ENCODE measurements at regions not wholly inside any gene's neighbourhood (a gene's known extent, or its start where the extent isn't known, plus 50 kb on each side); places are given as distances from the start of the nearest gene placed in this dataset.
A peak's percentile ranks its signal among the peaks of the same experiment; 100 is the strongest.

DNA sequence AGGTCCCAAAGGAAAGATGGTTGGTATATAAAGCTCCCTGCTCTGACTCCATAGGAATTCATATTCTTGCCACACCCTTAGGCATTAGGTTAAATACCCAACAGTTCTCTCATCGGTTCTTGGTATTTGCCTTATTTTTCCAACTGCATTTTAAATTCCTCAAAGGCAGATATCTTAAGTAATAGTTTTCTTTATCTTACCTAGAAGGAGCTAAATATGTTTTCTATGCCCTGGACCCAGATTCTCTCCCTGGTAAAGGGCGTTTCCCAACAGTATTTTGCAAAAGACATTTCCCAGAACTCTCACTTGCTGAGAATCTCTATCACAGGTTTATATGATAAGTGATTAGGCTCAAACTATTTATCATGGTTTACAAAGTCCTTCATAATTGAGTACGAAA lies 158.6 kb upstream of the BDNF start:
- H3K36me3 ChIP-seq (ENCODE audit: control insufficient read depth, insufficient read depth, low read length): no peaks in the 10 kb centered on the region
- H3K9me3 ChIP-seq (ENCODE audit: control insufficient read depth, insufficient read depth, low read depth, low read length): no peaks in the 10 kb centered on the region
- H3K27me3 ChIP-seq (ENCODE audit: control insufficient read depth, insufficient read depth, low read length): no peaks in the 10 kb centered on the region
- no peak overlapping the region for H3K4me3 ChIP-seq (ENCODE audit: low read depth, low read length)
- H3K27ac ChIP-seq (ENCODE audit: low read depth, low read length): no peak overlapping the region
- H3K9ac ChIP-seq (ENCODE audit: low read length): no peak overlapping the region
- peaks cover 2% of the 10 kb centered on the region; the same call in 1 of the 2 replicates for H3K4me1 ChIP-seq (ENCODE audit: control insufficient read depth, insufficient read depth, low read length)

GRCh38 chr11:27857588-27857987 lies 157.3 kb upstream of the BDNF start:
- H3K4me1 ChIP-seq (ENCODE audit: control insufficient read depth, insufficient read depth, low read length): no peaks in the 10 kb centered on the region
- no peaks in the 10 kb centered on the region for H3K27me3 ChIP-seq (ENCODE audit: control insufficient read depth, insufficient read depth, low read length)
- H3K9me3 ChIP-seq (ENCODE audit: control insufficient read depth, insufficient read depth, low read depth, low read length): no peaks in the 10 kb centered on the region
- H3K27ac ChIP-seq (ENCODE audit: low read depth, low read length): no peak overlapping the region
- no peak overlapping the region for H3K4me3 ChIP-seq (ENCODE audit: low read depth, low read length)
- no peak overlapping the region for H3K9ac ChIP-seq (ENCODE audit: low read length)
- no peaks in the 10 kb centered on the region for H3K36me3 ChIP-seq (ENCODE audit: control insufficient read depth, insufficient read depth, low read length)

- no peaks in the 10 kb centered on the region for H3K9me3 ChIP-seq (ENCODE audit: control insufficient read depth, insufficient read depth, low read depth, low read length)
- no peaks in the 10 kb centered on the region for H3K36me3 ChIP-seq (ENCODE audit: control insufficient read depth, insufficient read depth, low read length)
- H3K4me1 ChIP-seq (ENCODE audit: control insufficient read depth, insufficient read depth, low read length): no peaks in the 10 kb centered on the region
- no peak overlapping the region for H3K4me3 ChIP-seq (ENCODE audit: low read depth, low read length)
- H3K27ac ChIP-seq (ENCODE audit: low read depth, low read length): no peak overlapping the region
- H3K27me3 ChIP-seq (ENCODE audit: control insufficient read depth, insufficient read depth, low read length): no peaks in the 10 kb centered on the region
- no peak overlapping the region for H3K9ac ChIP-seq (ENCODE audit: low read length)
These were observed 156.8 kb upstream of the BDNF start for GRCh38 chr11:27857014-27857413.

DNA sequence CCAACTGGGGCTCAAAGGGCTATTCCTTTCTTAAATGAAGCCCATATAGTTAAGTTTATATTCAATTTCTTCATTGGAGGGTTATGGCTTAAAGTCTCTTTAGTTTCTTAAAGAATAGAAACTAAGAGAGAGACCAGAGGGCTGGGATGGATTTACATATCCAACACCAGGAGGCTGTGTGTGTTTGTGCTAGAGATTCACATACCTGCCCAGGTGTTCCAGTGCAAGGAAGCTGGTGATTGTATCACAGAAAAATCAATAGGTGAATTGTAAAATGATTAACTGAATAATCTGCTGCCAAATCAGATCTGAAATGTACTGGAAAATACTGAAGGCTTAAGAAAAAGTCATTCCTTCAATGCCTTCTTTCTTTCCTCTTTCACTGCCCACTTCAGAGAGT lies 148.2 kb upstream of the BDNF start:
- Histone ChIP-seq H3K9me3 (ENCODE audit: control insufficient read depth, insufficient read depth, low read depth, low read length) (no peaks in the 10 kb centered on the region), H3K27me3 (ENCODE audit: control insufficient read depth, insufficient read depth, low read length) (peaks cover 16% of the 10 kb centered on the region; the same call in 1 of the 2 replicates), H3K27ac (ENCODE audit: low read depth, low read length) (no peak overlapping the region), H3K4me3 (ENCODE audit: low read depth, low read length) (no peak overlapping the region), H3K4me1 (ENCODE audit: control insufficient read depth, insufficient read depth, low read length) (no peaks in the 10 kb centered on the region), H3K36me3 (ENCODE audit: control insufficient read depth, insufficient read depth, low read length) (no peaks in the 10 kb centered on the region), H3K9ac (ENCODE audit: low read length) (no peak overlapping the region)

- Histone ChIP-seq H3K27ac (ENCODE audit: low read depth, low read length) (no peak overlapping the region), H3K9ac (ENCODE audit: low read length) (no peak overlapping the region), H3K4me3 (ENCODE audit: low read depth, low read length) (no peak overlapping the region), H3K27me3 (ENCODE audit: control insufficient read depth, insufficient read depth, low read length) (peaks cover 16% of the 10 kb centered on the region; the same call in 1 of the 2 replicates), H3K36me3 (ENCODE audit: control insufficient read depth, insufficient read depth, low read length) (no peaks in the 10 kb centered on the region), H3K4me1 (ENCODE audit: control insufficient read depth, insufficient read depth, low read length) (no peaks in the 10 kb centered on the region), H3K9me3 (ENCODE audit: control insufficient read depth, insufficient read depth, low read depth, low read length) (no peaks in the 10 kb centered on the region)
These were observed 147.2 kb upstream of the BDNF start for GRCh38 chr11:27847496-27847895.

DNA sequence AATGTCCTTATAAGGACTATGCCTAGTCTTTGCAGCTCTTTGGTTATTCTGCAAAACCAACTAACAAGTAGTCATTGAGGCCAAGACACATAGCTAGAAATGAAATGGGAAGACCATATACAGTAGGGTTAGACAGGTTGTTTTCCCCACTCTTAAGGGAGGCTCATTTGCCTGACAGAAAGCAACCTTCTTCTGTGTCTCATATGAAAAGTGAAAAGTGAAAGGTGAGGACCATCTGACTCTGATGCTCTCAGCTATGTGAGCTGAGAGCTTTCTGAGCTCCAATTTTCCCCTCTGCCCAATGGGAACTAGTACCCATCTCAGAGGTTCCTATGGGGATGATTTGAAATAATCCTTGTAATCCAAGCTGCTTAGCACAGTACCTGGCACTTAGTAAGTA lies 142.0 kb upstream of the BDNF start:
- Histone ChIP-seq H3K9ac (ENCODE audit: low read length) (no peak overlapping the region), H3K9me3 (ENCODE audit: control insufficient read depth, insufficient read depth, low read depth, low read length) (no peaks in the 10 kb centered on the region), H3K4me3 (ENCODE audit: low read depth, low read length) (no peak overlapping the region), H3K36me3 (ENCODE audit: control insufficient read depth, insufficient read depth, low read length) (no peaks in the 10 kb centered on the region), H3K27me3 (ENCODE audit: control insufficient read depth, insufficient read depth, low read length) (peaks cover 19% of the 10 kb centered on the region; the same call in 1 of the 2 replicates), H3K4me1 (ENCODE audit: control insufficient read depth, insufficient read depth, low read length) (no peaks in the 10 kb centered on the region), H3K27ac (ENCODE audit: low read depth, low read length) (no peak overlapping the region)

GRCh38 chr11:27841023-27841422 lies 140.8 kb upstream of the BDNF start:
- no peak overlapping the region for H3K4me3 ChIP-seq (ENCODE audit: low read depth, low read length)
- H3K9me3 ChIP-seq (ENCODE audit: control insufficient read depth, insufficient read depth, low read depth, low read length): no peaks in the 10 kb centered on the region
- H3K27me3 ChIP-seq (ENCODE audit: control insufficient read depth, insufficient read depth, low read length): peaks cover 14% of the 10 kb centered on the region; the same call in 1 of the 2 replicates
- no peak overlapping the region for H3K27ac ChIP-seq (ENCODE audit: low read depth, low read length)
- no peaks in the 10 kb centered on the region for H3K4me1 ChIP-seq (ENCODE audit: control insufficient read depth, insufficient read depth, low read length)
- H3K9ac ChIP-seq (ENCODE audit: low read length): no peak overlapping the region
- H3K36me3 ChIP-seq (ENCODE audit: control insufficient read depth, insufficient read depth, low read length): no peaks in the 10 kb centered on the region

DNA sequence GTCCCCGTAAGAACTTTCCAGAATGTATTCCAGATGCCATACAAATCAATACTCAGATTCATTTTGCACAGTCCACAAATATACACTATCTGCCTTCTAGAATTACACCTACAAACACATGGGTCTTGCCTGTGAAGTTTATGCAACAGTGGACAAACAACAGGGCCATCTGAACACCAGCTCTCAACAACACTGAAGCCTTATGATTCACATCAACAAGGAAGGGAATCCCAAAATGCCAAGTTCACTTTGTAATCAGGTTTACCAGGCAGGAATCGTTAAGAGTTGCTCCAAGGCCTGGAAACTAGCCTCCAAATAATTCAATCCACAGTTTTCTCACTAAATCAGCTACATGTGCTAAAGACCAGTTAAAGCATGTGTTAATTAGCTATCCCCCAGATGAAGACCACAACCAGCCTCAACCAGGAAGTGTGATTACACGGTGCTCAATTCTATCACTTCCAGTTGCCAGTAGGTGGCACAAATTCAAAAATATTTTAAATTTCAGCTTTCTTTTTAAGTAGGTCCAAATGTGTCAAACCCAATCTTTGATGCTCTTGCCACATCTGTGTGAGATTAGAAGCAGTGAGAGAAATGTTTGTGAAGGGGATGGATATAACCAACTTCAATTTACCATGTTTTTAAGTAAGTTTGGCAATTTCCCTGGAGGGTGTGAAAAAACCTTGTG lies 139.1 kb upstream of the BDNF start:
- Histone ChIP-seq H3K36me3 (ENCODE audit: control insufficient read depth, insufficient read depth, low read length) (no peaks in the 10 kb centered on the region), H3K27ac (ENCODE audit: low read depth, low read length) (peak overlapping the region; percentile 8; the same call in 1 of the 2 replicates), H3K4me3 (ENCODE audit: low read depth, low read length) (no peak overlapping the region), H3K9me3 (ENCODE audit: control insufficient read depth, insufficient read depth, low read depth, low read length) (no peaks in the 10 kb centered on the region), H3K27me3 (ENCODE audit: control insufficient read depth, insufficient read depth, low read length) (peaks cover 8% of the 10 kb centered on the region; the same call in 1 of the 2 replicates), H3K9ac (ENCODE audit: low read length) (peak overlapping the region; percentile 9), H3K4me1 (ENCODE audit: control insufficient read depth, insufficient read depth, low read length) (no peaks in the 10 kb centered on the region)

DNA sequence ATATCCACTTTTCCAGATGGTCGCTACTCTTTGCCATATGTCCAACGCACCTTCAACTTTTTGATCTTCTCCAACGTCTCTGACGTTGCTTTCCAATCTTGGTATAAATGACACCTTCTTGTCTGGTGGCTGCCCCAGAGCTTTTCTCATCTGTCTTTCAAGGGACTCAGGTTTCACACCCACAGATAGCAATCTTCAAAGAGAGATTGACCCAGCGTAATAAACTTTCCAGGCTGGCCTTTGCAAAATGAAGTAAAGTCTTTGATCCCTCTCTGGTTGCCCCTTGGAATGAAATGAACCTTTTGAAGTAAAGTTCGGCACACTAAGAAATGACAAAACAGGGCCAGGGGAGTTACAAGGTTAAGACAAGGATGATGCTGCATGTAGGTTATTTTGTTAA lies 138.4 kb upstream of the BDNF start:
- H3K4me3 ChIP-seq (ENCODE audit: low read depth, low read length): no peak overlapping the region
- H3K9me3 ChIP-seq (ENCODE audit: control insufficient read depth, insufficient read depth, low read depth, low read length): no peaks in the 10 kb centered on the region
- peaks cover 15% of the 10 kb centered on the region; the same call in 1 of the 2 replicates for H3K27me3 ChIP-seq (ENCODE audit: control insufficient read depth, insufficient read depth, low read length)
- peak overlapping the region; percentile 9 for H3K9ac ChIP-seq (ENCODE audit: low read length)
- H3K4me1 ChIP-seq (ENCODE audit: control insufficient read depth, insufficient read depth, low read length): no peaks in the 10 kb centered on the region
- peak overlapping the region; percentile 8; the same call in 1 of the 2 replicates for H3K27ac ChIP-seq (ENCODE audit: low read depth, low read length)
- H3K36me3 ChIP-seq (ENCODE audit: control insufficient read depth, insufficient read depth, low read length): no peaks in the 10 kb centered on the region

- Histone ChIP-seq H3K9ac (ENCODE audit: low read length) (no peak overlapping the region), H3K27me3 (ENCODE audit: control insufficient read depth, insufficient read depth, low read length) (peaks cover 15% of the 10 kb centered on the region; the same call in 1 of the 2 replicates), H3K4me1 (ENCODE audit: control insufficient read depth, insufficient read depth, low read length) (no peaks in the 10 kb centered on the region), H3K27ac (ENCODE audit: low read depth, low read length) (no peak overlapping the region), H3K9me3 (ENCODE audit: control insufficient read depth, insufficient read depth, low read depth, low read length) (no peaks in the 10 kb centered on the region), H3K4me3 (ENCODE audit: low read depth, low read length) (no peak overlapping the region), H3K36me3 (ENCODE audit: control insufficient read depth, insufficient read depth, low read length) (no peaks in the 10 kb centered on the region)
These were observed 137.8 kb upstream of the BDNF start for GRCh38 chr11:27837895-27838563.

- no peaks in the 10 kb centered on the region for H3K36me3 ChIP-seq (ENCODE audit: control insufficient read depth, insufficient read depth, low read length)
- H3K9me3 ChIP-seq (ENCODE audit: control insufficient read depth, insufficient read depth, low read depth, low read length): peaks cover 3% of the 10 kb centered on the region; the same call in 1 of the 2 replicates
- H3K4me1 ChIP-seq (ENCODE audit: control insufficient read depth, insufficient read depth, low read length): no peaks in the 10 kb centered on the region
- H3K9ac ChIP-seq (ENCODE audit: low read length): no peak overlapping the region
- H3K27ac ChIP-seq (ENCODE audit: low read depth, low read length): no peak overlapping the region
- H3K4me3 ChIP-seq (ENCODE audit: low read depth, low read length): no peak overlapping the region
- 0 out of 2 replicates have a peak, but pooled peaks cover 8% of the 10 kb centered on the region for H3K27me3 ChIP-seq (ENCODE audit: control insufficient read depth, insufficient read depth, low read length)
These were observed 130.0 kb upstream of the BDNF start for GRCh38 chr11:27830206-27830605.

Data from HUES6 (cell line).